GM21737 (cell line): ENCODE measurements at regions not wholly inside any gene's neighbourhood (a gene's known extent, or its start where the extent isn't known, plus 50 kb on each side); places are given as distances from the start of the nearest gene placed in this dataset.
"Not testable (repeated sequence)": the region's sequence is repeated elsewhere in the genome, so short reads cannot be mapped to it uniquely, and the experiment has no call there.

Experiments used
- ATAC-seq: cut with Tn5 transposase; IDR thresholded peaks from one replicate; pipeline ENCODE4 v1.9.1; 2021; ENCODE audit warnings: mild to moderate bottlenecking, moderate library complexity; ENCODE audit not compliant: unreplicated experiment

DNA sequence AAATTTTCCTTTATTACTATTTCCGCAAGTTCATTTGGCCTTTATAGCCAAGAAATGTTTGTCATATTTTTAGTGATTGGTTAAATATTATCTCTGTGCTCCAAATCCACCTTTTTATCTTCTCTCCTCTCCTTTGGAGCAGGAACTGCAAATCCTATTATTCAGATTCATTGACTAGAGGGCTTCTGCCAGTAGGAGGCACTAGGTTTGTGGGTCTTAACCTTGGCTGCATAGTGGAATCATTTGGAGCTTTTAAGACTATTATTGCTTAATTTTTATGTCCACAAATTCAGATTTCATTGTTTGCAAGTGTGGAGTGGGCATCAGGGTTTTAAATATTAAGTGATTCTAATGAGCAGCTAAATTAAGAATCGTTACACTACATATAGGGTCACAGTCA lies 75.3 kb upstream of the SYT10 start:
- no peak for ATAC-seq

DNA sequence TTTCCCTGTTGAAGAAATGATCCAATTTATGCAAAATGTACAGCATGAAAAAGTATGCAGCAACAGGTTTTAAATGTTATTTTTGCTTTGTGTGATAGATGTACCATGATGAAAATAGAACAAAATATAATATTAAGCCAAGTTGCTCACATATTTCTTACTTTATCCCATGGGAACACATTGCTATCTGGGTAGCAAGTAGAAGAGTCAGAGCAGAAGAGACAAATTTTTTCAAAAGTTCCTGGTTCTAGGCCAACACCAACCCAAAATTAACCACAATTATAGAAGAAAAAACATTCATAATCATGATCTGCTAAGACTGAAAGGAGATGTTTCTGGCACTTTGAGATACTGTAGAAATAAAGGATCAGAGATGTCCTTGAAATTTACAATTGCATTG lies 79.9 kb upstream of the SYT10 start:
- ATAC-seq, result no peak

DNA sequence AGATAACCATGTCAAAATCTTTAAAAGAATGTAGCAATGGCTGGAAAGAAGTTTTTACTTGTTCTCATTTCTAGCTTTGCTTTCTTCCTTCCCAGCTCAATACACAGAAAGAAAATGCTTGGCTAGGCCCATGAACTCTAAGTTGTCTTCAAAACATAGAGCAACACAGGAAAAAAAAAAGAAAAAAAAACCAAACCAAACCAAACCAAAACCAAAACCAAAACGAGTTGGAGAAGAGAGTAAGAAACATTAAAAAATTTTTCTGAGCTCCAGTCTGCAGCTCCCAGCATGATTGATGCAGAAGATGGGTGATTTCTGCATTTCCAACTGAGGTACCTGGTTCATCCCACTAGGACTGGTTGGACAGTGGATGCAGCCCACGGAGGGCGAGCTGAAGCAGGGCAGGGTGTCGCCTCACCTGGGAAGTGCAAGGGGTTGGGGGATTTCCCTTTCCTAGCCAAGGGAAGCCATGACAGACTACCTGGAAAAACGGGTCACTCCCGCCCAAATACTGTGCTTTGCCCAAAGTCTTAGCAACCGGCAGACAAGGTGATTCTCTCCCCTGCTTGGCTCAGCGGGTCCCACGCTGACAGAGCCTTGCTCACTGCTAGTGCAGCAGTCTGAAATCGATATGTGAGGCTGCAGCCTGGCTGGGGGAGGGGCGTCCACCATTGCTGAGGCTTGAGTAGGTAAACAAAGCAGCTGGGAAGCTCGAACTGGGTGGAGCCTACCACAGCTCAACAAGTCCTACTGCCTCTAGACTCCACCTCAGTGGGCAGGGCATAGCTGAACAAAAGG lies 81.1 kb upstream of the SYT10 start:
- ATAC-seq, result not testable (repeated sequence)

DNA sequence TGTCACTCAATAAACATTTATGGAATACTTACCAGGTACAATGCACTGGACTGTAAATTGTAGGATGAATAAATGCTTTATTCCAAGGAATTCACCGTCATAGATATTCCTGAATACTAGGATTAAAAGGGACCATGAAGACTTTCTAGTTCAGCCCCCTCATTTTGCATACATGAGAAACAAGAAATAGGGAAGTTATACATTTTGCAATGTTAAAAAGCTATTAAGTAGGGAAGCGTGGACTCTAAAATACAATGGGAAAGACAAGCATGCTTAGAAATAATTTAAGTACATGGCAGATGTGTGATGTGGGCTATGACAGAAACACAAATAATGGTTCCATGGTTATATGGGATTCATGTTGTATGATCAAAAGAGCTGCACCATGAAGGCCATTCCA lies 89.4 kb upstream of the SYT10 start:
- no peak for ATAC-seq

DNA sequence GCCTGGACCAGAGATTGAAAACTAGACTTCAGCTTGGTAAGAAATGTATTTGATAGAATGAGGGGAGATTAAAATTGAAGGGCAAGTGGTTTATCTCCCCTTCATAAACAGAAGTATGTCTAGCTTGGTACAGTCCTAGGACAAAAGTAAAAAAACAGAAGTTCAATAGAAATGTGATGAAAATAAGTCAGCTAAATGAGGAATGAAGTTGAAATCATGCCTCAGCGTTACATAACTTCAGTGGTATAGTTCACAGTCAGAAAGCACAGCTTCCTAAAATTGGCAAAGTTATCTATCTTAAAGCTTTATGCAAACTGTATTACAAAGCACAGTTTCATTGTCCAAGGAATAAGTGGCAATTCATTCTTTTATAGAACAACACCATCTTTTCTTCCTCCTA lies 90.2 kb upstream of the SYT10 start:
- ATAC-seq, result no peak

DNA sequence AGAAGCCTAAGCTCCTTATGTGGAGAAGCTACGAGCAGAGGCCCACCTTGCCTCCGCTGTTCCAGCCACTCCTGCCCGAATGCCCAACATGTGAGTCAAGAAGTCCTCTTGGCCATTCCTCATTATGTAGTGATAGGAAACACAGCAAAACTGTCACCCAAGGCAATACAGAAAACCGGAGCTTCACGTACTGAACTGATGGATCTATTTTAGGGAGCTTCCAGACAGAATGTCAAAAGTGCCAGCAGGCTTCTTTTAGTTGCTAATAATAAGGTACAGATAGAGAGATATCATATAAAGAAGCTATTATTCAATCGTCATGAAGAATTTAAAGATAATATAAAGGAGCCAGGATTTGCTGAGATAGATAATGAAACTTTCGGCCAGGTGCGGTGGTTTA lies 91.6 kb upstream of the SYT10 start:
- ATAC-seq, result no peak

DNA sequence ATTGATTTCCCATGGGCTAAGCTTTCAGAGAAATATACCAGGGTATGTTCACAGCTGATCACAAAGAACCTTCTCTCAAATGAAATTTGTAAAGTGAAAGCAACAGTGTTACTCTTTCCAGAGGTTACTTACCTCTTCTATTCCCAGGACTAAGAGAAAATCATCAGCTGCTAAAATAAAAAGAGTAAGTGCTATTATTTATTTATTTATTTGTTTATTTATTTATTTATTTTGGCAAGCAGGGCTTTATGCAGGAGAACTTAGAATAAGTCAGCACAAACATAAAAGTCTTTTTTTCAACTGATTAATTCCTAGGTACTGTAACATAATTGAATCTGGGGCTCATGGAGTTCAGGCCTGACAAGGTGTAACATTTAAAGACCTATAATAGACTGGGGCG lies 93.9 kb upstream of the SYT10 start:
- ATAC-seq, result no peak

DNA sequence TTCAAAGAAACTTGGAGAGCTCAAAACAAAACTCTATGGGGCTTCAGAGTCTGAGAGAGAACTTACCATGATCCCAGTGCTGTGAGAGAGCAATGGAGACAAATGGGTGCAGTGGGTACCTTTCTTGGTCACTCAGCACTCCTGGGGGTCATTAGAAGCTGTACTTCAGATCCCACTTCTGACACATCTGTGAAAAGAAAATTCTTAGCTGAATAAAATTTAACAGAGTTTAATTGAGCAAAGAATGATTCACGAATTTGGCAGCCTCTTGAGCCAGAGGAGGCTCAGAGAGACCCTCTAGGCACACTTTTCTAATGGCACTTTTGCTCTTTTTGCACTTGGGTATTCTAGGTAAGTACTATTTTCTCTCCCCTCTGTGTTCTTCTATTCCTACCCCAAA lies 96.8 kb upstream of the SYT10 start:
- ATAC-seq, result no peak

DNA sequence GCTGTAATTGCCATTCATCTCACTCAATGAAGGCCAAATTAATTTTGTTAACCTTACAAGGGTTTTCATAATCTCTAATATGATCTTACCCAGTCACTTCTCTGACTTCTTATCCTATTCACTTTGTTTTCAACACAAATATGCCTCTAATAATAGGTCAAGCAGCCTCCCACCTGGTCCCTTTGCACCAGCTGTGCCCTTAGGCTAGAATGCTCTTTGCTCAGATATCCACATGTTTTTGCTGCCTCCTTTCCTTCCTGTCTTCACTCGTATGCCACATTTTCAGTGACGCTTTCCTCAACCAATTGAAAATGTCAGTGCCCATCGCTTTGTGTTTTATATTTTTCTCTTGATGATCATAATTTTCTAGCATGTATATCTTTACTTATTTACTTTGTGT lies 106.4 kb upstream of the SYT10 start:
- ATAC-seq, result no peak

DNA sequence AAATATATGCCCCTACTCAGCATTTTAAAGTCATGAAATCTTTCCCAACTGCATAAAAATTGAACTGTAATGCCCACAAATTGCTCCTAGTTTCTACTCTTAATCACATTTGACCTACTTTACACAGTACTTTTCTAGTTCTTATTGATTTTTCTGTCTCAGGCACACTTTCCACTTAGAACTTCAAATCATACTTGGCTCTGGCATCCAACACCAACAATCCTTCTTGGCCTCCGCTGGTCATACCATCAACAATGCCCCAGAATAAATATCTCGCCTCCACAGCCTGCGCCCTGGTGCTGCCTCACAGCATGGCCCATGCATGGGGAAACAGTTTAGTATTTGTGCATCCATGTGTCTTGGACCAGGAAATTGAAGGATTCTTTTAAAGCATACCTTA lies 107.5 kb upstream of the SYT10 start:
- ATAC-seq, result no peak

DNA sequence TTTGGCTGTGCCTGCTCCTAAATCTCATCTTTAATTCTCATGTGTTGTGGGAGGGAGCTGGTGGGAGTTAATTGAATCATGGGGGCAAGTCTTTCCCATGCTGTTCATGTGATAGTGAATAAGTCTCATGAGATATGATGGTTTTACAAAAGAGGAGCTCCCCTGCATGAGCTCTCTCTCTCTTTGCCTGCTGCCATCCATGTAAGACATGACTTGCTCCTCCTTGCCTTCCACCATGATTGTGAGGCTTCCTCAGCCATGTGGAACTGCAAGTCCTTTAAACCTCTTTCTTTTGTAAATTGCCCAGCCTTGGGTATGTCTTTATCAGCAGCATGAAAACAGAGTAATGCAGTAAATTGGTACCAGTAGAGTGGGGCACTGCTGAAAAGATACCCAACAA lies 110.6 kb upstream of the SYT10 start:
- ATAC-seq, result not testable (repeated sequence)

DNA sequence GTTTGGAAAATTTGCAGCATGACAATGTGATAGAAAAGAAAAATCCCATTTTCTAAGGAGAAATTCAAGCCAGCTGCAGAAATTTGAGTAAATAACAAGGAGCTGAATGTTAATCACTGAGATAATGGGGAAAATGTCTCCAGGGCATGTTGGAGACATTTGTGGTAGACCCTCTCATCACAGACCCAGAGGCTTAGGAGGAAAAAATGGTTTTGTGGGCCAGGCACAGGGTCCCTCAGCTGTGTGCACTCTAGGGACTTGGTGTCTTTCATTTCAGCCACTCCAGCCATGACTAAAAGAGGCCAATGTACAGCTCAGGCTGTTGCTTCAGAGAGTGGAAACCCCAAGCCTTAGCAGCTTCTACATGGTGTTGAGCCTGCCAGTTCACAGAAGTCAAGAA lies 111.4 kb upstream of the SYT10 start:
- ATAC-seq, result no peak

DNA sequence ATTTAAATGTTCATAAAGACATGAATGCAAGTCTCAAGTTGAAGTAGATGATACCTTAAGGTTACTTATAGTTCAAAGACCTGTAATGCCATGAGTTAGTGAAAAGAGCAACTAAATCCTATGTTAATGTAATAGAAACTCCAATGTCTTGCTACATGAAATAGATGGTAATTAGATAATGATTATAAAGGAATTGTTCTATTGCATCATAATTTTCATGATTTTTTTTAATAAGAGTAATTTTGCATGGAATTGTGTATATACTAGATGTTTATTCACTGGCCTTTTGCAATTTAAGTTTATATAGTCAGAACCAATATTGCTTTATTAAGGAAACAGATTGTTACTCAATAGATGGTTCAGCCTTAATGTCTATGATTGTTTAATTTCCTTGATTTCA lies 115.5 kb upstream of the SYT10 start:
- no peak for ATAC-seq

DNA sequence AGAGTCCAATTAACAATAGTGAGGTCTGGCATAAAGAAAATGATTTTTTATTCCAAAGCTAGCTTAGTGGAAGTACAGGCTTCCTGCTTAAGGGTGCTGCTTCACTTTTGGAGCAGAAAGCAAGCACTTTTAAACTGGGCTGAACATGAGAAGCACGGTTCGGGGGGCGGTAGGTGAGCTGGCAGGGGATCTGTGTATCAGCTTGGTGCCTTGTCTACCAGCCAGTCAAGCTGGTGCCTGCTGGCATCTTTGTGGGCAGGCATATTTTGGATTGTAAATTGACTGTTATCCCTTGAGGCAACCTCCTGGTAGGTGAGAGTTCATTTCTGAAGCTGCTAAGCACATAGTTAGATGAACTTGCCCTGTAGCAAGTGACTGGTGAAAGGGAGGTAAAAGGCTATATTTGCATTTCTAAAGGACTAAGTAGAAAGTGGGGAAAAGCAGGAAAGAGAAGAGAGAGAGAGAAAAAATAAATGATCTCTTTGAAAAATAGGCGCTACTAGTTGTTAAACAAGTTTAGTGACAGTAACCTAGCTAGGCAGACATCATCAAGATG lies 121.1 kb upstream of the SYT10 start:
- ATAC-seq, result no peak

DNA sequence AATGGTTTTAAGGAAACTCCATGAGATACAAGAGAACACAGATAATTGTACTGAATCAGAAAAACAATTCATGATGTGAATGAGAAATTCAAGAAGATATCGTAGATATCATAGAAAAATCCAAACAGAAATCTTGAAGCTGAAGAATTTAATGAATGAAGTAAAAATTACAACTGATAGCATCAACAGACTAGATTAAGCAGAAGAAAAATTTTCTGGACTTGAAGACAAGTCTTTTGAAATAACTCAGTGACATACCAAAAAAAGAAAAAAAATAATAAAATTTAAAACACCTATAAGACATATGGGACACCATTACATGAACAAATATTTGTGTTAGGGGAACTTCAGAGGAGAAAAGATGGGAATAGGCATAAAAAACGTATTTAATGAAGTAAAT lies 122.8 kb upstream of the SYT10 start:
- no peak for ATAC-seq

DNA sequence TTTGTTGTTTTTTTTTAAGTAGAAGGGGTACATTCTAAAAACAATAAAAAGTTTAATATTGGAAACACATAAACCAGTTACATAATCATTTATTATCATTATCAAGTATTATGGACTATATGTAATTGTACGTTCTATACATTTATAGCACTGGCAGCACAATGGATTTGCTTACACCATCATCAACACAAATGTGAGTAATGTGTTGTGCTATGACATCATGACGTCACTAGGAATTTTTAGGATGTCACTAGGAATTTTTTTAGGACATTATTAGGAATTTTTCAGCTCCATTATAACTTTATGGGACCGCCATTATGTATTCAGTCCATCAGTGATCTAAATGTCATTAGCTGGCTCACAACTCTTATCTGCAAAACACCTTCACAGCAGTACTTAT lies 126.8 kb upstream of the SYT10 start:
- no peak for ATAC-seq

DNA sequence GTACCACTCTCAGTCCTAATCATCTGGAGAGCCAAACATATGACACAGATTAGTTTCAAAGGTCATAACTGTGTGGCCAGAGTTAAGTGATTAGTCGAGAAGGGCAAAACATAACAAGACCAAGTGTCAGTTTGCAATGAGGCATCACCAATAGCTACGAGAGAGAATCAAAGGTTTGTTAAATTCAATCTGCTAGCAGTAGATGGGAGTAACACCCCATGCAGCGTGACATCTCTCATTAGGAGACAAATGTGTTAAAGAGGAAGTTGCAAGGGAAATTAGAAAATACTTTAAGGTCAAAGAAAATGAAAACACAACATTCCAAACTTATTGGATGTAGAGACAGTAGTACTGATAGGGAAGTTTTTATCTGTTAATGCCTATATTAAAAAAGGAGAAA lies 135.7 kb upstream of the SYT10 start:
- ATAC-seq, result no peak

DNA sequence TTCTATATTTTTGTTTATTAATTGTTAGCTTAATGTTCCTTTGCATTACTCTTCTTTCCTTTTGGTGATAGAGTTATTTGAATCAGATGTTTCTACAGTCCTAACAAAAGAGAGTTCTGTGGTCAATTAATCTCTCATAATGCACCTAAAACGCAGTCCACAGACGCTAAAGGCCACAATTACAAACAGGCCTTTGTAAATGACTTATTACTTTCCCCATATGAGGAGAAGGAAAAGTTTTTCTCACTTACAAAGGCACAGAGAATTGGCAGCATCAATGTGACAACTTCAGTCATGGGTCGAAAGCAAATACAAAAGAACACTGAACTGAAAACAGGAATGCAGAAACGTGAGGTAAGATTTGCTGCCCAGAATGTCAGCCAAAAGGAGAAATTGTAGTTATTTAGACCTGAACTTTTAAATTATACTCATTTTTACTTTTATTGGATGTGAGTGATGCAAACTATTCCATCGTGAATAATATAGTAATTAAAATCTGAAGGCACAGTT lies 142.0 kb upstream of the SYT10 start:
- ATAC-seq, result no peak

DNA sequence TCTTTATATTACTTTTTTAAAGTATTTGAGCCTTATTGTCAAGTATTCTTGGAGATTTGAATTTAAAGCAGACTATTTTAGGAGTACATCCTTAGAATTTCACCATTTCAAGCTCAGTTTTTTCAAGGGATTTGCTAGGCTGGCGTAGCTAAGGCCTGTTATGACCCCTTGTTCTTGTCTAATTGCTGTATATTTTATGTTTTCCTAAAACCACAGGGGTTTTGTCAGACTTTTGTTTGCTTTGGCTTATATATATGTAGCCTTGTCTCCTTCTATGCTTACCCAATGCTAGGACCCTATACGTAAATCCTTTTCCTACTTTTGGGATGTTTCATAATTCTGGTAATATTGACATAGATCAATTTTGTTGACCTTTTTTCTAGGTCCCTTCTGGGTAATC lies 147.0 kb upstream of the SYT10 start:
- ATAC-seq, result no peak

DNA sequence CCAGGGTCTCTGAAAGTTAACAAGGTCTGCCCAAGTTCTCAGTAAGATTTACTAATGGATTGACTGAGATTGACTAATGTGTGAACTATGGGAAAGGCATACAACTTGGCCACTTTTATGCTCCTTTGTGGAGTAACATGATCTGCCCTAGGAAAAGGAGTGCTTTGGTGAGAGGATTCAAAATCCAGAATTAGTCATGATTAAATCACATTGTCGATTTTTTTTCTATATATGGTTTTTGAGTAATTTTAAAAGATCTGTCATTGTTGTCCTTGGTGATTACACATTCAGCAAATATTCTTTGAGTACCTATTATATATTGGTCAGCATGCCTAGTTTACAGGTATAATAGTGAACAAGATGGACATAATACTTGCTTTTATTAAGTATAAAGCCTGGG lies 147.7 kb upstream of the SYT10 start:
- ATAC-seq, result no peak

DNA sequence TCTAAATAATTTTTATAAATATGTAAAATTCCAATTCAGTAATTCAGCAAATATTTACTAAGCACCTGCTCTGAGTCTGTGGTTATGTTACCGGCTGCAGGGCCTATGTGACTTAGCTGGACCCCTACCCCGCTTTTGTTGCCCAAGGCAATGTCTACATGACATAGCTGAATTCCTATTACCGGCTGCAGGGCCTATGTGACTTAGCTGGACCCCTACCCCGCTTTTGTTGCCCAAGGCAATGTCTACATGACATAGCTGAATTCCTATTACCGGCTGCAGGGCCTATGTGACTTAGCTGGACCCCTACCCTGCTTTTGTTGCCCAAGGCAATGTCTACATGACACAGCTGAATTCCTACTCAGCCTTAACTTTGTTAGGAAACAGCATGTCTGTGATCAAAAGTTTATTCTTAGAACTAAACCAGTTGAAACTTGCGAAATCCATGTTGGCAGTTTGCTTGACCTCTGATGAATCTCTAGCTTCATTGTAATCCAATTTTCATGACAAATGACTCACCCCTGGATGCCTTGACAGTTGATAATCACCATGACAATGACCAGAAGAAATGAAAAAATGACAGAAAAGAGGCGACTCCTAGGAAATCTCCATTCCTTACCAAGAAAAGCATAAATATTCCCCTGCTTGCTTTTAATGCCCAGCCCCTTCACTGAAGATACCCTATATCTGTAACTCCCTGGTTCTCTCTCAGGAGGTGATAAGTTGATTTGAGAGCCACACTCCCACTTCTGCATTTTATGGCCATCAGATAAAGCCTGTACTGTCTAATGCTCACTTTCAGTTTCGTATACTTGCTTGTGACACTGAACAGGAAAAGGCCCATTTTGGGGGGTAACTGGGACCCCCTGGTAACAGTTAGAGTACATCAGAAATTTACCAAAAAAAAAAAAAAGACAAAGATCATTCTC lies 148.4 kb upstream of the SYT10 start:
- ATAC-seq, result peak; percentile 85
